Tibial nerve (tissue), 4 donors: ENCODE measurements at regions not wholly inside any gene's neighbourhood (a gene's known extent, or its start where the extent isn't known, plus 50 kb on each side); places are given as distances from the start of the nearest gene placed in this dataset.

ENCODE experiments used
- DNase-seq, 2 donors: peaks; one replicate each; pipeline ENCODE4 v3.0.0-alpha.2; 2019; ENCODE audit warnings: low spot score in 2 of 2
- H3K27ac ChIP-seq, 4 donors: fragments of 200-600 bp; sonication (generic) in 3 of 4; one replicate each; pipeline ENCODE4 v1.5.1; 2017 to 2019; ENCODE audit warnings: mild to moderate bottlenecking in 1 of 4
- H3K27me3 ChIP-seq, 2 donors: fragments of 200-600 bp; sonication (generic) in 1 of 2; one replicate each; pipeline versions ENCODE4 v1.5.1 to v1.6.0; 2017 to 2019
- H3K36me3 ChIP-seq, 3 donors: fragments of 200-600 bp; sonication (generic); one replicate each; pipeline ENCODE4 v1.5.1; 2018 to 2019
- H3K4me1 ChIP-seq, 4 donors: fragments of 200-600 bp; sonication (generic) in 3 of 4; one replicate each; pipeline ENCODE4 v1.5.1; 2017 to 2019
- H3K4me3 ChIP-seq, 4 donors: fragments of 200-600 bp; sonication (generic) in 3 of 4; one replicate each; pipeline ENCODE4 v1.5.1; 2017 to 2019; ENCODE audit warnings: mild to moderate bottlenecking in 1 of 4, moderate library complexity in 1 of 4
- H3K9me3 ChIP-seq, 4 donors: fragments of 200-600 bp; sonication (generic) in 3 of 4; one replicate each; pipeline ENCODE4 v1.5.1; 2017 to 2019
- EP300 ChIP-seq, 2 donors: sonication (generic); formaldehyde crosslinking; IDR thresholded peaks; one replicate each; pipeline ENCODE4 v1.6.1; 2017; ENCODE audit warnings: antibody characterized with exemption in 2 of 2, mild to moderate bottlenecking in 1 of 2
- POLR2A ChIP-seq, 2 donors: fragments of 450-650 bp; IDR thresholded peaks; one replicate each; pipeline ENCODE4 v1.6.1; 2017; ENCODE audit warnings: antibody characterized with exemption in 2 of 2, mild to moderate bottlenecking in 2 of 2, moderate library complexity in 2 of 2
- WGBS, 2 donors: methylation state at CpG; one replicate each; pipeline ENCODE4 v1.1.5; 2018; 5-methylcytosine and 5-hydroxymethylcytosine counted together
- TF ChIP-seq, protein P1 (sequence below), 5 experiments: fragments of 200-600 bp in 3 of 5; fragments of 450-650 bp in 2 of 5; sonication (generic) in 3 of 5; IDR thresholded peaks; one replicate each; pipeline ENCODE4 v1.5.1; 2016 to 2019; ENCODE audit warnings: antibody characterized with exemption in 5 of 5, mild to moderate bottlenecking in 3 of 5, moderate library complexity in 2 of 5

DNA sequence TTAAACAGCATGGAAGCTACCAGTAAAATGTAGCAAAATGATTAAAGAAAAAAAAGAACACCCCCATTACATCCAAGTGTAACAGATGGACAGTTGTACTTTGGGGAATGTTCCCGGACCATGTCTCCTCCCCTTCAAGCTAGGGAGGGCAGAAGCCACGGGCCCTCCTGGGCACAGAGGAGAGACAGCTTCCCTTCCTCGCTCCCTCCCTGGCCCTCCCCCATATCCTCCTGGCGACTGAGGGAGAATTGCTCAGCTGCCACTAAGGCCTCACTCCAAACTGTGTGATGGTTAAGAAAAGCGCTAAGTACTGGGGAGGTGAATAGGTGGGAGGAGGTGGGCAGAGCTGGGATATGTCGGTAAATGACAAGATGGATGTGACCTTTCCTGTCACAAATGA lies 358.0 kb downstream of the HRH4 start:
- DNase-seq, result no peak
- no peaks in the 10 kb centered on the region for H3K9me3 ChIP-seq
- 41 to 50% methylated on average over 6 of the region's 6 CpGs for WGBS, 2 donors
- no peaks in the 10 kb centered on the region for H3K36me3 ChIP-seq
- H3K4me1 ChIP-seq, result no peaks in the 10 kb centered on the region
- H3K4me3 ChIP-seq, result no peak overlapping the region
- H3K27ac ChIP-seq, result no peak overlapping the region
- H3K27me3 ChIP-seq, result no peaks in the 10 kb centered on the region
- no peak for TF ChIP-seq EP300 (IDR thresholded peaks at IDR 0.05)
- TF ChIP-seq POLR2A (IDR thresholded peaks at IDR 0.05), result no peak
- TF ChIP-seq, protein P1, sequence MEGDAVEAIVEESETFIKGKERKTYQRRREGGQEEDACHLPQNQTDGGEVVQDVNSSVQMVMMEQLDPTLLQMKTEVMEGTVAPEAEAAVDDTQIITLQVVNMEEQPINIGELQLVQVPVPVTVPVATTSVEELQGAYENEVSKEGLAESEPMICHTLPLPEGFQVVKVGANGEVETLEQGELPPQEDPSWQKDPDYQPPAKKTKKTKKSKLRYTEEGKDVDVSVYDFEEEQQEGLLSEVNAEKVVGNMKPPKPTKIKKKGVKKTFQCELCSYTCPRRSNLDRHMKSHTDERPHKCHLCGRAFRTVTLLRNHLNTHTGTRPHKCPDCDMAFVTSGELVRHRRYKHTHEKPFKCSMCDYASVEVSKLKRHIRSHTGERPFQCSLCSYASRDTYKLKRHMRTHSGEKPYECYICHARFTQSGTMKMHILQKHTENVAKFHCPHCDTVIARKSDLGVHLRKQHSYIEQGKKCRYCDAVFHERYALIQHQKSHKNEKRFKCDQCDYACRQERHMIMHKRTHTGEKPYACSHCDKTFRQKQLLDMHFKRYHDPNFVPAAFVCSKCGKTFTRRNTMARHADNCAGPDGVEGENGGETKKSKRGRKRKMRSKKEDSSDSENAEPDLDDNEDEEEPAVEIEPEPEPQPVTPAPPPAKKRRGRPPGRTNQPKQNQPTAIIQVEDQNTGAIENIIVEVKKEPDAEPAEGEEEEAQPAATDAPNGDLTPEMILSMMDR (IDR thresholded peaks at IDR 0.05), result no peak

DNA sequence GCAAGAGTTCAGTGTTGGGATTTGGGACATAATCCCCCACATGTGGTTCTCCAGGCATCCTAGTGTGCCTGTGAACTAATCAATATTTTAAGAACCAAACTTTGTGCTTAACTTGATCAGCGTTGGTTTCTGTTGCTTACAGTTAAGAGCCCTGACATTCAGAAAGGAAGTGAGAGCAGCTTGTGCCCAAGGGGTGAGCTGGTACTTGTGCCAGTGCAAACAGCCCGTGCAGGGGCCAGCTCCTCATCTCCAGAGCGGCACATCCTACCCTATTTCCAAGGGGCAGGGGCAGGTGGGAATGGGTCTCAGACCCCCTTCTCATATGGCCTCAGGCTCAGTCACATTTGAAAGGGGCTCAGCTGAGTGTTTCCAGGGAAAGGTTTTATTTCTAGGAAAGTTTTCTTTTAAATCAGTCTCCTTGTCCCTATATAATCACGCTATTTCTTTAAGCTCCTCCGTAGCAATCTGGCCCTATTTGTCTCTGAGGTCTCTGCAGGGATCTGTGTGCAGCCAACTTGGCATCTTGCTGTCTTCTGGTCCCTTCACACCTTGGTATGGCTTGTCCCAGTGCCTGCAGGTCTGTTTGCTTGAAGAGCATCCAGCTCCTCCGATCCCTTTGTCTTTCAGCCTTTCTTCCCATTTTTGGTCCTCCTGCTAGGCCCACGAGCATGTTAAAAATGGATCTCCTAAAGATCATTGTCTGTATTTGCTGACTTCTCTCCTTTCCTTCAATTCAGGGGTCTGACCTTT lies 358.9 kb downstream of the HRH4 start:
- Histone ChIP-seq H3K36me3 (no peaks in the 10 kb centered on the region), H3K27ac (no peak overlapping the region), H3K4me1 (no peaks in the 10 kb centered on the region), H3K9me3 (no peaks in the 10 kb centered on the region), H3K4me3 (no peak overlapping the region), H3K27me3 (no peaks in the 10 kb centered on the region)
- TF ChIP-seq, protein P1 (IDR thresholded peaks at IDR 0.05), result no peak
- no peak for TF ChIP-seq EP300 (IDR thresholded peaks at IDR 0.05)
- TF ChIP-seq POLR2A (IDR thresholded peaks at IDR 0.05), result no peak
- 86 to 89% methylated on average over 7 of the region's 7 CpGs for WGBS, 2 donors
- DNase-seq, result no peak

DNA sequence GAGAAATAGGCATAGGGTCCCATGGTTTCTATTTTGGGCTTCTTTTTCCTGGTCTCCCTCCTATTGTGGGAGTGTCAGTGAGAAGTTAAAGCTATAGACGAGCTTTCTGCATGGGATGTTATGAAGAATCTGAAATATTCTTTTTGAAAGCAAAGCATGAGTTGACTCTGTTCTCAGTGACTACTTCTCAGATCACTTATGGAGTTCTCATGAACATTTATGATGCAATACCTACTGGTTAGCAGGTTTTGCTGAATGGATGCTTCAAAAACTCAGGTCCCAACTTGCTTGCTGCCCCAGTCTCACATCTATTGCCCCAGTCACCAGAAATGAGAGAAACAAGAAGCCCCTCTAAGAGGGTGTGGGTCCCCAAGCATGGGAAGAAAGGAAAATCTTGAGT lies 365.0 kb downstream of the HRH4 start:
- Histone ChIP-seq H3K27ac (no peak overlapping the region), H3K27me3 (no peaks in the 10 kb centered on the region), H3K36me3 (no peaks in the 10 kb centered on the region), H3K4me1 (no peaks in the 10 kb centered on the region), H3K9me3 (no peaks in the 10 kb centered on the region), H3K4me3 (no peak overlapping the region)
- no peak for DNase-seq
- 70 to 78% methylated on average over 1 of the region's 1 CpG for WGBS, 2 donors
- TF ChIP-seq, protein P1 (IDR thresholded peaks at IDR 0.05), result no peak

DNA sequence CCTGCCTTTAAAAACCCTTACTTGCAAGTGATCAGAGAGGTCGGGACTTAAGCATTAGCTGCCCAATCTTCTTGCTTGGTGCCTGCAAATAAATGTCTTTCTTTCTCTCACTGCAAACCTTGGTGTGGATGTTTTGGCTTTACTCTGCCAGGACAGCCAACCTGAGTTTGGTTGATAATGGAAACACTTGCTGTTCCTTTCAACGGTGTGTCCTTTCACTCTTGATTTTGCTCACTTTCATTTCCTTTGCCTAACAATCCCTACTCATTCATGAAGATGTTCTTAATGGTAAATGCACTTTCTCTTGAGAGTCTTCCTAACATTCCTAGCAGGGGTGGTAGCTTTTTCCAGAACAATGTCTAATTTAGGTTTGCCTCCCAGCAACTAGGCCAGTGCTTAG lies 366.2 kb downstream of the HRH4 start:
- no peak for DNase-seq
- no peak overlapping the region for H3K4me3 ChIP-seq
- TF ChIP-seq POLR2A (IDR thresholded peaks at IDR 0.05), result no peak
- TF ChIP-seq, protein P1 (IDR thresholded peaks at IDR 0.05), result no peak
- TF ChIP-seq EP300 (IDR thresholded peaks at IDR 0.05), result no peak
- H3K9me3 ChIP-seq, result no peaks in the 10 kb centered on the region
- H3K27me3 ChIP-seq, result no peaks in the 10 kb centered on the region
- no peak overlapping the region for H3K27ac ChIP-seq
- no peaks in the 10 kb centered on the region for H3K36me3 ChIP-seq
- 55 to 66% methylated on average over 2 of the region's 2 CpGs for WGBS, 2 donors
- H3K4me1 ChIP-seq, result no peaks in the 10 kb centered on the region

DNA sequence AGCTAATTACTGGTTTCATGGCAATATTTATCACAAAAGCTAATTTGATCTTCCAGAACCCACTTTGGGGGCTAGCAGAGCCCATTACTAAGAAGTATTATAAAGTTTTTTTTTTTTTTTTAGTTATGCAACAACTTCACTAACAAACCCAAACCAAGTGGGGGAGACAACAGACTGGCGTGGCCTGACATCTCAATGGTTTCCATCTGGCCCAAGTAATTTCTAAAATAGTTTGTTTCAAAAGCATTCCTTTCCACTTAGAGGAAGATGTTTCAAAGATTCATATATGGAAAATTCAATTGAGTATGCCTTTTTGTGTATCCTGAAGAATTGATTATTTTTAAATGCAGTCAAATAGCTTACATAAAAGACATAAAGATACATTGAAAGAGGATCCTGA lies 367.1 kb downstream of the HRH4 start:
- TF ChIP-seq POLR2A (IDR thresholded peaks at IDR 0.05), result no peak
- no peak for TF ChIP-seq EP300 (IDR thresholded peaks at IDR 0.05)
- TF ChIP-seq, protein P1 (IDR thresholded peaks at IDR 0.05), result no peak
- Histone ChIP-seq H3K27me3 (no peaks in the 10 kb centered on the region), H3K4me3 (no peak overlapping the region), H3K36me3 (no peaks in the 10 kb centered on the region), H3K9me3 (no peaks in the 10 kb centered on the region), H3K4me1 (no peaks in the 10 kb centered on the region), H3K27ac (no peak overlapping the region)
- 43 to 71% methylated on average over 1 of the region's 1 CpG for WGBS, 2 donors
- DNase-seq, result no peak
